GM03348 (cell line): ENCODE measurements at regions not wholly inside any gene's neighbourhood (a gene's known extent, or its start where the extent isn't known, plus 50 kb on each side); places are given as distances from the start of the nearest gene placed in this dataset.

Experiments used
- DNase-seq: peaks from one replicate; pipeline ENCODE4 v3.0.0; 2012; ENCODE audit warnings: low spot score

GRCh38 chr5:158162026-158162425, 303.1 kb upstream of the CLINT1 start:
- DNase-seq, result no peak

- DNase-seq, result no peak
Observed at GRCh38 chr5:158159621-158160020, 300.7 kb upstream of the CLINT1 start.

DNA sequence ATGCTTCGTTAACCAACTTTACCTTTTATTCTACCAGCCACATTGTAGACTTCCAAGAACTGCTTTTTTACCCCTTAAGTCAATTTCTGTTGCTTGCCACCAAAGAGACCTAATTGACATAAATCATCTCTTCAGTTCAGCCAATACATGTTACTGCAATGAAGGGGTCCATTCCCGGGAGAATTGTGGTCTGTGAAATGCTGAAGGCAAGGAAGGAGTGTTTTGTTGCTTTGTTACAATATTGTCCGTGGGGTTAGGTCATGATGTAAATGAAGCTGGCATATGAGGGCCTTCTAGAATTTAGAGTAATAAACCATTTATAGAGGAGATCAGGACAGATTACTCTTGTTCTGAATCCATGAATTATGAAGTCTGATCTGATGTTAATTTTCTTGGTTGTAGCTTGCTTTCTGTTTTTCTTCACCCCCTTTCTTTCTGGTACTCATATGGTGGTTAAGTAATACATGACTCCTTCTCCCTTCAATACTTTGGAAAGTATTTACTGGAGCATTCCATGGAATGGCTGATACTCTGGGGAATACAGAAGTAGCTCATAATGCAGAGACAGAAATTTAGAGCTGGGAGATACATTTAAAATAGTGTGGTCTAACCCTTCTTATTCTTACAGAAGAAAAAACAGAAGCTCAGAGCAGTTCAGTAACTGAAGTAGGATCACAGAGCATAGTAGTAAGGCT, 297.0 kb upstream of the CLINT1 start:
- peak; percentile 59 for DNase-seq

GRCh38 chr5:158155067-158155466, 296.1 kb upstream of the CLINT1 start:
- no peak for DNase-seq

DNA sequence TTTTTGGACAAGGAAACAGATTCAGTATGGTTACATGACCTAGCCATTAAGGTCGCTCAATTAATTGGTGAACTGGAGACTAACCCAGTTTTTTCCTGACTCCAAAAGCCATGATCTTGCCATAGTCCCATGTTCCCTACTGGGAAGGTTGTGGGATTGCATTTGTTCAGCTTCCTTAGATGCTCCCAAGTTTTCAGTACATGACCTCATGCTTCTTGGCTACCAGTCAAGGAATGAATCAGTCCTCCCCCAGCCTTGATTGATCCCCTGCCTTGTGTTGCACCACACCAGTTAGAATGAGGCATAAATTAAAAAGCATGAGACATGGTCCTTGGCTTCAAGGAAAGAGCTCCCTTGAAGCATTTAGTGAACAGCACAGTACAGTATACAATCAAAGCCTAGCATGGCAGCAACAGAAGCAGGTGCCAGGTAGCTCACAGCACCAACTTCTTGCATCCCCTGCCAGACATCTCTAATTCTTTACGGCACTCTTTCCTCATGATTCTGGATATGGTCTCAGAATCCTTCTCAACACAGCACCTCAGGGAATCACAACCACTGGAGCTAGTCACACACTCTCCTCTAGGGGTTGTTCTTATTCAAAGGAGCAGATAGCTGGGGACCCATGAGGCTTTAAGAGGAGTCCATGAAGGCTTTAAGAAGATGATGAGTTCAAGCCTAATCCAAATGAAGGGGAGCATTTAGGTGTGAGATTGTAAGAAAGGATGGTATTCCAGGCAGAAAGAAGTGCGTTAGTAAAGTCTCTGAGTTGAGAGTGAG, 295.5 kb upstream of the CLINT1 start:
- peak; percentile 85 for DNase-seq

DNA sequence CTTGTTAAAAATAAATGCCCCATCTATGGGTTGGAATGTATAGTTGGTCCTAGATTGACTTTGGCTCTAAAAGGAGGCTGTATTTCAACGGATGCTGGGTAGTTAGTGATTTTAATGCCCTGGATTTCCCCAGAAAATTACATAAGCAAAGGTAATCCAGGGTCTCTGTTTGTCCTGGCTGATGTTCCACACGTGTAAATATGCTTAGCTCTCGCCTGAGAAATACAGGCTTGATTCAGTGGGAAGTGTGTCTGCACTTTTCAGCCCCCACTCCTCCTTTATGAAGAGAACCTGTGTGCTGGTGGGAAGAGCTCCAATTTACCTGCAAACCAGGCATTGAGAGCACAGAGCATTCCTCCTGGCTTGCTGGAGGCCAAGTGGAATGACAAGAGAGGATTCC, 294.6 kb upstream of the CLINT1 start:
- DNase-seq, result no peak

DNA sequence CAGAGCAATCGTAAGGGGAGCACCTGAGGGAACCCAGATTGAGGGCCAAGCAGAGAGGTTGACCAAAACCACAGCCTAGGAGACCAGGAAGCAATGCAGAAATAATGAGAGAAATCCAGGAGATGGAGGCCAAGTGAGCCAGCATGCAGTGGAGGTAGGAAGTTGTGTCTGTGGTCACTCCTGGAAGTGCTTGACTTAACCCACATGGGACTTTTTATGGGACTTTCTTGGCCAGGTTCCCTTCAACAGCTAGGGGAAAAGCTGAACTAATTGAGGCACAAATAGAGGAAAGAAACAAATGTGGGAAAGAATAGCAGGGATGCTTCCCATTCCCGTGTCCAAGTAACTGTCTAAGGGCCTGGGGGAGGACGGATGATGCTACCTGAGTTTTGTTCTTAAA, 293.2 kb upstream of the CLINT1 start:
- no peak for DNase-seq

GRCh38 chr5:158147227-158147626, 288.3 kb upstream of the CLINT1 start:
- no peak for DNase-seq

DNA sequence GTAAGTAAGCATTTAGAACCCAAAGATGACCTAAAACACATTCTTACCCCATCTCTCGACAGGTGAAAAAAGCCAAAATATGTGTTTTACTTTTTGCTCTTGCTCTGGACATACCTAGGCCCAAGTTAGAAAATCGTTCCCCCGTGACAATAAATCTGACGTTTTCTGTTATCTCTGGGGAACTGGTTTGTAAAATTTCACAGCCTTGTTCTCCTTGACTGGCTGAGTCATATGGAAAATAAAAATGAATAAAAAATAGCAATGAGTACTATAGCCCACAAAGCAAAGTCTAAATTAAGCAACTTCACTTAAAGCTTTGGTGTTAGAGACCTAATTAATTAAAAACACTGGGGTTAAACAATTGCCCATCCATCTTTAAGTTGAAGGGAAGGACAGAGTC, 286.9 kb upstream of the CLINT1 start:
- no peak for DNase-seq

DNA sequence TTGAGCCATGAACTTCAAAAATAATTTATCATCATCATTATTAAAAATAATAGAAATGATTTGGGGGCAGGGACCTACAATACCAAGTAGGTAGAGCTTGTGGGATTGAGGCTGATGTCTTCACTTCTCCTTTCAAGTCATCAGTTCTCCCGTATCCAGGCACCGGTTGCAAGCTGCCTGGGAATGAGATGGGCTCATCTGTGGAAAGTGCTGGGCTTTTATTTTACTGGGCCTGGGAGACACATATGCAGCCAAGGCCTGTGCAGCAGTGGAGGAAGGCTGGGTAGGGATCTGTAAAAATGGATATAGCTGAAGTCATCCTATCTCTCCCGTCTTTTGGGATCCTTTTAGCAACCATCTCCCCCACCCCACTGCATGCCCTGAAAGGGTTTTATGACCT, 284.1 kb upstream of the CLINT1 start:
- no peak for DNase-seq

GRCh38 chr5:158142156-158142555, 283.2 kb upstream of the CLINT1 start:
- DNase-seq, result peak; percentile 40

DNA sequence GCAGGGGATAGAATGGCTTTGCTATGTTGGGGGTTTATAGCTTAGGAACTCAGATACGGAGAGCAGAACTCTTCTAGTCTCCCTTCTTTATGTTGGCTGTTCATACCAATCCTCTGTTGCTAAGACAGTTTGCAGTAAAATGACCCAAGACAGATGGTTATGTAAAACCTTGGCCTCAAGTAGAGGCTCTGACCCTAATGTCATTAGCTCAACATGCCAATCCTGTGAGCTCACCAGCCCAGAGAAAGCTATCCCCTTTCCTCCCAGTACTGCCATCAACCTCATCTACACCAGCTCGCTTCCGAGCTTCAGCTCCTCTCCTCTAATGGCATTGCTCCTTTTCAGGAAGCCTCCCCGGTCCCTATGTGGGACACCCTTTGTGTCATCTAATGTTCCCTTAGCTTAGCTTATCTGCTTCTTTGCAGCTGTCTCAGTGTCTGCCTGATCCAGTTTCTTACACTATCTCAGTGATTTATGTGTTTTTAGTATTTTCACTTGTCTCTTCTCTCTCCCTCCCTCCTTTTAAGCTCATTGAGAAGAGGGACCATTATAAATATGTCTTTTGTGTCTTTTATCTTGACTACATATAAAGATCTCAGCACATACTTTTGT, 281.3 kb upstream of the CLINT1 start:
- peak; percentile 49 for DNase-seq

DNA sequence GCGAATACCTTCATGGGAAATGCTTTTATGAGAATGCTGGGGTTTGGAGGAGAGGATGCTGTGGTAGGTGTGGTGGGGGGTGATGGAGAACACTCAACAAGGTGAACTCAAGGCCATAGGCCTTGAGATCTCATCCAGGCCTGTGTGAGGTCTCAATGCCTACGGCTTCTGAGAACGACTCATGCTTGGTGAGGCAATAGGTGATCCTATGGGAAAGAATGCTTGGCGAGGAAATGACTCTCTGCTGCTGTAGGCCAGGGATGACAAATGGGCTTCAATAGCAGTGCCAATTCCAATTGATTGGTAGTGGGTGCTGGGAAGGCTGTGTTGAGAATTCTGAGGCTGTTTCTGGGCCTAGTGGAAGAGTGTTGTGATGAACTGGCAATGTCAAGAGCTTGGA, 280.2 kb upstream of the CLINT1 start:
- peak; percentile 57 for DNase-seq

DNA sequence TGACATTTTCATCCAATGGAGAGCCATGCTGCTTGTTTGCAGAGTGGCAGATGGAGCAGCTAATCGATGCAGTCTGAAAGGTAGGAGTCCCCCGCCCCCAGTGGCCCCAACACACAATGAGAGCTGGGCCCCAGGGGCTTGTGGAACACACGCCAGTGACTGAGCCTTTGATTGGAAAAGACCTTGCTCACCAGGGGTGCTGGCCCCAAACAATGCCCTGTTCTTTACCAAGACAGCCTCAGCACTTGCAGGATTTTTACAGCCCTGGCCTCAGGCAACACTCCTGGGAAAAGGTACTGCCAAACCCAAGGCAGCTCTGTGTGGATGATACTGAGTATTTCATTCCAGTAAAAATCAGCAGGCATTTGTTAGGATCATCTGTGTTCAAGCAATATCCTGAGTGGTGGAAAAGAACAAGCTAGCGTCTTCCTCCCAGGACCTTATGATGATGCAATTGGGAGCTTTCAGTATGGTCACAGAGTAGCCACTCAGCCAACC, 276.8 kb upstream of the CLINT1 start:
- no peak for DNase-seq

DNA sequence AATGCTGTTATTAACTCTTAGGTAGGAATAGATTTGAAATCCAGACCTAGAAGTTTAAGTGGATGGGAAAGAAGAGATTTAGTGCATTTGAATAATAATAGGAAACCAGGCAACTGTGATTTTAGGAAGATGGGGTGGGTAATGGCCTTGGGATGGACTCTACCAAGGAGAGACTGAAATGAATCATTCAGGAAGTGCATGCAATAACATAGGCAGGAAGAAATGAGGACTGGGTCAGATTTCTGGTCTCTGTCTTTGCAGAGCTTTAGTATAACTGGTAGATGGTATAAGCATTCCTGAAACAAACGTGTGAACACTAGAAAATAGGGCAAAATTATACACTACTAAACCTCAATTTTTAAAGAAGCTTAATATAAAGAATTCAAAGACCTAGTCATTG, 274.4 kb upstream of the CLINT1 start:
- DNase-seq, result no peak

DNA sequence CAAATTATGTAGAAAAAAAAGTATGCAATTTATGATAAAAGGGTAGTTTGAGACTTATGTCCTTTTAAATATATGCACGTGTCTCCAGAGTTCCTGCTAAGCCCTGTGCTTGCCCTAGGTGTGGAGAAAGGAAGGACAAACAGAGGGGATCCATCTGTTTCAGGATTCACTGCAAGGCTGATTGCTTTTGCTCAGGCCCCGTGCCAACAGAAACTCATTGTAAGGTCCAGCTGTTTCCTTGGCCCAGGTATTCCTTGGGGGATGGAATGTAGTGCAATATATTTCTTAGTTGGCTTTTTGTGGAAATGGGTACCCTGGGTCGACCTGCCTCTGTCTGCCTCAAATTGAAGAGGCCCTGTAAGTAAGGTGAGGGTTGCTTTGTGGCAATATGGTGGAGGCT, 268.6 kb upstream of the CLINT1 start:
- no peak for DNase-seq

GRCh38 chr5:158126442-158127405, 267.8 kb upstream of the CLINT1 start:
- DNase-seq, result no peak

GRCh38 chr5:158124606-158125316, 265.8 kb upstream of the CLINT1 start:
- no peak for DNase-seq

DNA sequence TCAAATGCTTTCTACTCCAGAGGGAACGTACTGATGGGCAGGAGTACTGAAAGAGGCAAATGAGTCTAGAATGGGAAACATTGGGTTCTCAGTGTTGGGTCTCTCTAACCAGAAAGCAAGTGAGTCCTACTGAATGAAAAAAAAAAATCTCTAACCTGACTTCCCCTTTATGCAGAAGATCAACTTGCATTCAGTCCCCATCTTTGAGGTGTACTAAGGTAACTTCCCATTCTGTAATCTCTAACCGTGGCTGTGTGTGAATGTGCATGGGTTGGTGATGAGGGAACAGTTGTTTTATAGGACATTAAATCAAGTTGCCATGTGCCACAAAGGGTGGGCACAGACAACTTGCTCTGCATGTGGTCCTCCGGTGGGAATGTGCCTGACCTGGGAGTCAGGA, 264.6 kb upstream of the CLINT1 start:
- no peak for DNase-seq

- DNase-seq, result no peak
Observed at GRCh38 chr5:158121678-158122077, 262.7 kb upstream of the CLINT1 start.

DNA sequence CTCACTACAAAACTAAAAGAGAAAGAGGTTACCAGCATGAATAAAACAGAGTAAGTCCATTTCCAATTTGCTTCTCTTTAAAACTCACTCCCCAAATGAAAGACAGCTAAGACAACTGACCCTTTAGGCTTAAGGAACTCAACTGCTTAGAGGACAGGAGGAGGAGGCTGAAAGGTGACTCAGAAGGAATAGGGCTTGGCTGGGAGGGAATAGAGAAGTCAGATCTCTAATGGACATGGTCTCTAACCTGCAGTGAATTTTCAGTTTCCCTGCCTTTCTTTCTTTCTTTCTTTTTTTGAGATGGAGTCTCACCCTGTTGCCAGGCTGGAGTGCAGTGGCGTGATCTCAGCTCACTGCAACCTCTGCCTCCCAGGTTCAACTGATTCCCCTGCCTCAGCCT, 261.8 kb upstream of the CLINT1 start:
- peak; percentile 45 for DNase-seq
